ENCODE measurements at regions not wholly inside any gene's neighbourhood (a gene's known extent, or its start where the extent isn't known, plus 50 kb on each side); places are given as distances from the start of the nearest gene placed in this dataset.

DNA sequence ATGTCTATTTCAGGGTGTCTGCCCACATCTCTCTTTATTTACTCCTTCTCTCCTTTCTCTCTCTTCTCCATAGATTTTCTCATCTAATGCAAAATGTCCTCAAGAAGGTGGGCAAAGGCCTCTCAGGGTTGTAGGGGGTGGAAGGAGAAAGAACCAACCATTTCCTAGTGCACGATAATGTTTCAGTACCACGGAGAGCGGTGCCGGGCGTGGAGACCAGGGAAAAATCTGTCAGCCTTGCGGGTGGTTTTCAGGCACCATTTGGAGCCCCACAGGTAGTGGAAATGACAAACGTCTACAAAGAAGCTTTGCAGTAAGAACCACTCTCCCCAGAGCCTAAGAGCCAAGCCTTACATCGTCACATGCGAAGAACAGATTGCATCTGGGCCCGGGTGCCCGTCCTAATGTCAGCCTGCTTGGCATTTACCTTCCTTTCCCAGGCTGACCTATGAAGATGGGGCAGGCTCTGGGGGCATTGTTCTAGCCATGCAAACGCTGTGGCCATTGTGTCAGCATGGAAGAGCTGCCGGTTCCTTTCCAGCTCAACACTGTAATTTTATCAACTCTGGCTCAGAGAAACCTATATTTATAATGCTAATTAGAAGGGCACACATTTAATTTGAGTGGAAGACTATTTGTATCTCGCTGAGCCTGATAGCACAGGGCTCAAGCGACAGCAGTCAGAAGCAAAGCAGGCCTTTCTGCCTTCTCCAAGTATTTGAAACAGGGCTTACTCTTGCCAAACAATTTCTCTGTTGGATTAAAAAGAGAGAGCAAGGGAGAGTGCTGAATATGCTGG, 430.1 kb upstream of the WWC1 start:
- TF ChIP-seq, protein P1, sequence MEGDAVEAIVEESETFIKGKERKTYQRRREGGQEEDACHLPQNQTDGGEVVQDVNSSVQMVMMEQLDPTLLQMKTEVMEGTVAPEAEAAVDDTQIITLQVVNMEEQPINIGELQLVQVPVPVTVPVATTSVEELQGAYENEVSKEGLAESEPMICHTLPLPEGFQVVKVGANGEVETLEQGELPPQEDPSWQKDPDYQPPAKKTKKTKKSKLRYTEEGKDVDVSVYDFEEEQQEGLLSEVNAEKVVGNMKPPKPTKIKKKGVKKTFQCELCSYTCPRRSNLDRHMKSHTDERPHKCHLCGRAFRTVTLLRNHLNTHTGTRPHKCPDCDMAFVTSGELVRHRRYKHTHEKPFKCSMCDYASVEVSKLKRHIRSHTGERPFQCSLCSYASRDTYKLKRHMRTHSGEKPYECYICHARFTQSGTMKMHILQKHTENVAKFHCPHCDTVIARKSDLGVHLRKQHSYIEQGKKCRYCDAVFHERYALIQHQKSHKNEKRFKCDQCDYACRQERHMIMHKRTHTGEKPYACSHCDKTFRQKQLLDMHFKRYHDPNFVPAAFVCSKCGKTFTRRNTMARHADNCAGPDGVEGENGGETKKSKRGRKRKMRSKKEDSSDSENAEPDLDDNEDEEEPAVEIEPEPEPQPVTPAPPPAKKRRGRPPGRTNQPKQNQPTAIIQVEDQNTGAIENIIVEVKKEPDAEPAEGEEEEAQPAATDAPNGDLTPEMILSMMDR (IDR thresholded peaks at IDR 0.05) = no peak

DNA sequence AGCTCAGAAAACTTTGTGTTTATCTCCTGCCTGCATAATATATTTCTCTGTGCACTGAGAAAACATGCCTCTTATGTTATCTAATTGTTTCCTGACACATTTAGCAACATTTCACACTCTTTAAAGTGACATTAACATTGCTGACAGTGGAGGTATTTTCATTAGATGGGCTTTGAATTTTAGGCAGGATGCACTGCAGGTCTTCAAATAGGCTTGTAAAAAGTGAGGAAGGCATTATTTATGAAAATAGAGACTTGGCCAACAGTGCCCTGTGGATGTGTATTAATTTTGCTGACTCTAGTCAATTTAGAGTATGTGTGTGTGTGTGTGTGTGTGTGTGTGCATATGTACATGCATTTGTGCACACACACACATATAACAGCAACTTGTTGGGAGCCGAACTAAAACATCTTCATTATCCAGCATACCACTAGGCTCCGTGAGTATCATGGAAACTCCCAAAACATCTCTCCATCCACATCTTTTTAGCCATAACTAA, 429.5 kb upstream of the WWC1 start:
- TF ChIP-seq, protein P1 (IDR thresholded peaks at IDR 0.05) = no peak

DNA sequence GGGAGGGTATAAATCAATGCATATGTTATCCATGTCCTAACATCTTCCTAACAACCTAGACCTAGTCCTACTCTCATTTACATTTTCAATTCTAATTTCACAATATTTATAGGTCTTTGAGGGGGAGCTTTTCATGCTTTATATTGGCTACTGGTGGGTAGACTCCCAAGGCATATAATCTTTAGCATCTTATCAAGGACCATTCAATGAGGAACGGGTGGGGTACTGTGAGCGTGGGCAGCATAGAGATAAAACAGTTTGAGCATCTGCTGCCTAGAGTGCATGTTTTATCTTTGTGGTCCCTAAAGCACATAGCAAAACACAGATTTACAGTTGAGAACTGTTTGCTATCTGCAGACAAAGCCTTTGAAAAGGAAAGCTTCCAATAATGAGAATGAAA, 427.6 kb upstream of the WWC1 start:
- TF ChIP-seq, protein P1 (IDR thresholded peaks at IDR 0.05) = no peak

DNA sequence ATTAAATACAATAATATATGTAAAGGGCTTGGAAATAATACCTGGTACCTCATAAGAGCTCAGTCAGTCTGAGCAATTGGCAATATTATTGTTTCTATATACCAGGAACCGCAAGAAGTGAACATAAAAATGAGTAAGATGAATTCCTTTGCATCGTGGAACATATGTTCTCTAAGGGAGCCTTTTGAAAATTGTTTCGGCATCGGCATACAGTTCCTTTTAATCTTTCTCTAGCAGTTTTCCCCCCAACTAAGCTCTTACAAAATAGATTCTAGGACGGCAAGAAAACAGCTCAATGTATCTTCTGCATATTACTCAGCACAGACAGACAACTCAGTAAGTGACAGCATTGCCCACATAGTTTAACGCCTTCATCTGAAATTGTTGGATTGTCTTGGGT, 426.6 kb upstream of the WWC1 start:
- TF ChIP-seq, protein P1 (IDR thresholded peaks at IDR 0.05) = no peak

DNA sequence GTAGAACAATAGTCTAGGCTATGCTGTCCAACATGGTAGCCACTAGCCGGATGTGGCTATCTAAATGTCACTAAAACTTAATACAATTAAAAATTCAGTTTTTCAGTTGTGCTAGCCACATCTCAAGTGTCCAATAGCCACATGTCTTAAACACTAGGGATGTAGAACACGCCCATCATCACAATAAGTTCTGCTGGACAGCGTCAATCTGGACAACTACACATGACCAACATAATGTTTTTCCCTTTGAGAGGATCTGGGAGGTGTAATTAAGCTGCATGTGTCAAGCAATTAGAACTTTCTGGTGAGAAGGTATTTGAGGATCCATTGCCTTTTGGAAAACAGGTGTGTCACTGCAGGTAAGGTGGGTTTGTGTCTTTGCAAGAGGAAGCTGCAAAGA, 424.6 kb upstream of the WWC1 start:
- TF ChIP-seq, protein P1 (IDR thresholded peaks at IDR 0.05) = no peak

DNA sequence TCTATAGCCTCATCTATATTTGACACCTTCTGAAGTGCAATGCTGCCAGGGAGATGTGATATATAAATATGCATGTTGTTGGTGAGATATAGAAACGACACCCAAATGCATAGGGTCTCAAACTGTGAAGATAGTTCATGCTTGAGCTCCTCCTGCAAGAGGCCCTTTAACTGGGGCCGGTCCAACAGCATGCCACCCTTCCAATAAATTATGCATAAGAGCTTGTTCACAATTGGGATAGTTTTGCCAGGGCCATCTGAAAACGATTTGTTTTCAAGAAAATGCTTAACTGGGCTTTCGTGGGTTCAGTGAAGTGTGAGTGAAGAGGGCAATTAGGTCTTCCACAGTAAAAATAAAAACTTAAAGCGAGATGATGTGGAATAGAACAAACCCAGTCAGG, 424.2 kb upstream of the WWC1 start:
- TF ChIP-seq, protein P1 (IDR thresholded peaks at IDR 0.05) = no peak

DNA sequence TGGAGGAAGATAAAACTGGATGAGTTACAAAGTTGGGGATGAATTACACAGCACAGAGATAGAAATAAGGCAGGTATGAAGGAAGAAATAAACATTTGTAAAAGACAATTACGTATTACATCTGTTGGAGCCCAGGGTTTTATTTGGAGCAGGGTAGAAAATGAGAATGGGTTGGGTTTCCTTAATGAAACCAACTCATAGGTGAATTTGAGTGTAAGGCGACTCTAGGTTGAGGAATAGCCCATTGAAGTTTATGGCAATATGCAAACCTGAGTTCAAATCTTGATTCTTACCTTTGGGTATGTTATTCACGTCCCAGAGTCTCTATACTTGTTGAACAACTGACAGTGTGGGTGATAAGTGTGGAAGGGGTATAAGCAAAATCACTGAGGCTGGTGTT, 422.3 kb upstream of the WWC1 start:
- TF ChIP-seq, protein P1 (IDR thresholded peaks at IDR 0.05) = no peak

Measured in LNCAP (cell line).